GM23248 (cell line): ENCODE measurements at regions not wholly inside any gene's neighbourhood (a gene's known extent, or its start where the extent isn't known, plus 50 kb on each side); places are given as distances from the start of the nearest gene placed in this dataset.

Experiments
- DNase-seq: peaks from one replicate; pipeline ENCODE4 v3.0.0-alpha.2; 2015
- H2AFZ ChIP-seq: fragments of 200-600 bp; sonication (generic); 2 replicates; pipeline ENCODE4 v1.6.1; 2016; ENCODE audit warnings: antibody characterized with exemption
- H3F3A ChIP-seq: fragments of 200-600 bp; sonication (generic); 2 replicates; pipeline ENCODE4 v1.6.1; 2016; ENCODE audit warnings: mild to moderate bottlenecking, antibody characterized with exemption, mixed run types; ENCODE audit not compliant: insufficient read depth
- H3K27ac ChIP-seq: fragments of 200-600 bp; sonication (generic); 2 replicates; pipeline ENCODE4 v1.5.1; 2016; ENCODE audit warnings: mild to moderate bottlenecking
- H3K27me3 ChIP-seq: fragments of 200-600 bp; sonication (generic); replicated peaks from 2 replicates; pipeline ENCODE4 v1.6.1; 2016; ENCODE audit warnings: mild to moderate bottlenecking; ENCODE audit not compliant: insufficient read depth
- H3K36me3 ChIP-seq: fragments of 200-600 bp; sonication (generic); 2 replicates; pipeline ENCODE4 v1.6.1; 2016; ENCODE audit warnings: low read depth, mild to moderate bottlenecking
- H3K4me1 ChIP-seq: fragments of 200-600 bp; sonication (generic); 2 replicates; pipeline ENCODE4 v1.6.1; 2016; ENCODE audit warnings: mild to moderate bottlenecking; ENCODE audit not compliant: insufficient read depth
- H3K4me2 ChIP-seq: fragments of 200-600 bp; sonication (generic); one replicate; pipeline ENCODE4 v1.6.1; 2016; ENCODE audit warnings: mild to moderate bottlenecking; ENCODE audit not compliant: unreplicated experiment
- H3K4me3 ChIP-seq: fragments of 200-600 bp; sonication (generic); 2 replicates; pipeline ENCODE4 v1.5.1; 2016; ENCODE audit warnings: mild to moderate bottlenecking
- H3K79me2 ChIP-seq: fragments of 200-600 bp; sonication (generic); 2 replicates; pipeline ENCODE4 v1.6.1; 2016; ENCODE audit warnings: mild to moderate bottlenecking; ENCODE audit not compliant: insufficient read depth
- H3K9ac ChIP-seq: fragments of 200-600 bp; sonication (generic); 2 replicates; pipeline ENCODE4 v1.6.1; 2016; ENCODE audit warnings: mild to moderate bottlenecking
- H3K9me2 ChIP-seq: fragments of 200-600 bp; sonication (generic); 2 replicates; pipeline ENCODE4 v1.6.1; 2016; ENCODE audit warnings: mixed run types, mild to moderate bottlenecking, moderate library complexity; ENCODE audit not compliant: insufficient read depth
- H3K9me3 ChIP-seq: fragments of 200-600 bp; sonication (generic); one replicate; pipeline ENCODE4 v1.6.1; 2017; ENCODE audit warnings: low read depth
- H4K20me1 ChIP-seq: fragments of 200-600 bp; sonication (generic); 2 replicates; pipeline ENCODE4 v1.6.0; 2016; ENCODE audit not compliant: insufficient read depth
- EZH2 ChIP-seq: fragments of 200-600 bp; sonication (generic); IDR thresholded peaks from 2 replicates; pipeline ENCODE4 v1.6.1; 2018; ENCODE audit warnings: antibody characterized with exemption, mild to moderate bottlenecking; ENCODE audit not compliant: insufficient read depth, poor library complexity, severe bottlenecking
- EZH2phosphoT487 ChIP-seq: fragments of 200-600 bp; sonication (generic); IDR thresholded peaks from 2 replicates; pipeline ENCODE4 v1.6.1; 2018; ENCODE audit warnings: antibody characterized with exemption, moderate library complexity, mild to moderate bottlenecking, low read depth; ENCODE audit not compliant: insufficient read depth
- WGBS, 2 experiments: methylation state at CpG; one replicate each; pipeline ENCODE4 v1.1.6; 2015 to 2017; ENCODE audit warnings: low lambda C conversion rate in 2 of 2, low coverage in 1 of 2; ENCODE audit errors: missing lambda C conversion rate in 2 of 2; 5-methylcytosine and 5-hydroxymethylcytosine counted together
- in situ Hi-C: fragments of 300-500 bp; cut with MboI; formaldehyde crosslinking; loops from 2 replicates; pipeline ENCODE4 v1.15.0; 2020

- Histone ChIP-seq H3K4me3 (no peak overlapping the region), H3K36me3 (no peaks in the 10 kb centered on the region), H2AFZ (no peak overlapping the region), H3K4me2 (peak overlapping the region; percentile 27), H3K27me3 (no peaks in the 10 kb centered on the region), H3K9me2 (no peaks in the 10 kb centered on the region), H4K20me1 (no peaks in the 10 kb centered on the region), H3K79me2 (no peaks in the 10 kb centered on the region), H3K9ac (no peak overlapping the region), H3K27ac (peak overlapping the region; percentile 50; the same call in 1 of the 2 replicates), H3K4me1 (peaks cover 17% of the 10 kb centered on the region), H3F3A (peaks cover 25% of the 10 kb centered on the region), H3K9me3 (no peaks in the 10 kb centered on the region)
- TF ChIP-seq EZH2phosphoT487 (no peak), EZH2 (no peak)
- WGBS, 2 experiments: 54 to 75% methylated on average over 1 of the region's 1 CpG
- in situ Hi-C loops: no loop called here
- DNase-seq: no peak
Observed at GRCh38 chr4:20505927-20506326, 194.3 kb upstream of the PACRGL start.

GRCh38 chr4:20506827-20507226, 193.4 kb upstream of the PACRGL start:
- Histone ChIP-seq H3F3A (peaks cover 25% of the 10 kb centered on the region), H3K9ac (peak overlapping the region; percentile 8; the same call in 1 of the 2 replicates), H3K4me2 (peak overlapping the region; percentile 27), H3K79me2 (no peaks in the 10 kb centered on the region), H3K9me3 (no peaks in the 10 kb centered on the region), H3K4me3 (no peak overlapping the region), H3K36me3 (no peaks in the 10 kb centered on the region), H3K4me1 (peaks cover 17% of the 10 kb centered on the region), H4K20me1 (no peaks in the 10 kb centered on the region), H3K27me3 (no peaks in the 10 kb centered on the region), H2AFZ (no peak overlapping the region), H3K27ac (peak overlapping the region; percentile 50), H3K9me2 (no peaks in the 10 kb centered on the region)
- peak; percentile 87 for DNase-seq
- in situ Hi-C loops: no loop called here
- WGBS, 2 experiments: 5% methylated on average over 2 of the region's 2 CpGs
- TF ChIP-seq EZH2phosphoT487 (no peak), EZH2 (no peak)

GRCh38 chr4:20509315-20509714, 190.9 kb upstream of the PACRGL start:
- Histone ChIP-seq H3K36me3 (no peaks in the 10 kb centered on the region), H3K4me3 (no peak overlapping the region), H3K79me2 (no peaks in the 10 kb centered on the region), H3K27me3 (no peaks in the 10 kb centered on the region), H3K9me2 (no peaks in the 10 kb centered on the region), H3K9me3 (no peaks in the 10 kb centered on the region), H3F3A (peaks cover 28% of the 10 kb centered on the region), H3K9ac (no peak overlapping the region), H4K20me1 (no peaks in the 10 kb centered on the region), H2AFZ (no peak overlapping the region), H3K27ac (no peak overlapping the region), H3K4me1 (peaks cover 17% of the 10 kb centered on the region), H3K4me2 (no peak overlapping the region)
- WGBS, 2 experiments: 66 to 84% methylated on average over 2 of the region's 2 CpGs
- in situ Hi-C loops: no loop called here
- TF ChIP-seq EZH2 (no peak), EZH2phosphoT487 (no peak)
- DNase-seq: no peak

- H3K36me3 ChIP-seq: no peaks in the 10 kb centered on the region; the same call in 1 of the 2 replicates
- H3K4me1 ChIP-seq: peaks cover 2% of the 10 kb centered on the region; the same call in 1 of the 2 replicates
- no peak overlapping the region for H3K27ac ChIP-seq
- no peaks in the 10 kb centered on the region for H3K79me2 ChIP-seq
- H3F3A ChIP-seq: peaks cover 21% of the 10 kb centered on the region; the same call in 1 of the 2 replicates
- in situ Hi-C loops: no loop called here
- H2AFZ ChIP-seq: no peak overlapping the region
- H3K9me3 ChIP-seq: no peaks in the 10 kb centered on the region
- no peaks in the 10 kb centered on the region for H3K27me3 ChIP-seq
- TF ChIP-seq EZH2phosphoT487 (no peak), EZH2 (no peak)
- WGBS, 2 experiments: 98 to 99% methylated on average over 7 of the region's 7 CpGs
- no peaks in the 10 kb centered on the region for H3K9me2 ChIP-seq
- no peak overlapping the region for H3K4me3 ChIP-seq
- no peak for DNase-seq
- H3K9ac ChIP-seq: no peak overlapping the region
- no peaks in the 10 kb centered on the region for H4K20me1 ChIP-seq
- H3K4me2 ChIP-seq: no peak overlapping the region
Observed at GRCh38 chr4:20512033-20512792, 188.0 kb upstream of the PACRGL start.
